NT2/D1 (cell line): ENCODE measurements at regions not wholly inside any gene's neighbourhood (a gene's known extent, or its start where the extent isn't known, plus 50 kb on each side); places are given as distances from the start of the nearest gene placed in this dataset.
"Not testable (repeated sequence)": the region's sequence is repeated elsewhere in the genome, so short reads cannot be mapped to it uniquely, and the experiment has no call there.

Experiments used
- YY1 ChIP-seq: IDR thresholded peaks from 2 replicates; pipeline ENCODE4 v1.6.1; 2011; ENCODE audit not compliant: insufficient read length, insufficient read depth
- ZNF274 ChIP-seq: IDR thresholded peaks from 2 replicates; pipeline ENCODE4 v1.6.1; 2011; ENCODE audit warnings: mild to moderate bottlenecking, low read depth, low read length

GRCh38 chr21:13893617-13894016, 284.0 kb downstream of the POTED start:
- TF ChIP-seq YY1, ZNF274: not testable (repeated sequence)
